Thyroid gland (tissue), 4 donors: ENCODE measurements at regions not wholly inside any gene's neighbourhood (a gene's known extent, or its start where the extent isn't known, plus 50 kb on each side); places are given as distances from the start of the nearest gene placed in this dataset.

Experiments
- CTCF ChIP-seq, 6 experiments: fragments of 200-600 bp in 3 of 6; fragments of 450-650 bp in 3 of 6; sonication (generic) in 3 of 6; IDR thresholded peaks; one replicate each; pipeline ENCODE4 v1.5.1; 2016 to 2019; ENCODE audit warnings: antibody characterized with exemption in 6 of 6, mild to moderate bottlenecking in 2 of 6, inconsistent platforms in 1 of 6, moderate library complexity in 1 of 6
- POLR2A ChIP-seq, 2 donors: fragments of 450-650 bp; IDR thresholded peaks; one replicate each; pipeline ENCODE4 v1.6.1; 2017; ENCODE audit warnings: antibody characterized with exemption in 2 of 2, mild to moderate bottlenecking in 2 of 2, moderate library complexity in 1 of 2

GRCh38 chr6:14430218-14430617 is 312.6 kb downstream of the CD83 start:
- TF ChIP-seq CTCF (IDR thresholded peaks at IDR 0.05) (no peak), POLR2A (IDR thresholded peaks at IDR 0.05) (no peak)
